ES-I3 (cell line): ENCODE measurements at regions not wholly inside any gene's neighbourhood (a gene's known extent, or its start where the extent isn't known, plus 50 kb on each side); places are given as distances from the start of the nearest gene placed in this dataset.

Source experiments
- H3K36me3 ChIP-seq: 2 replicates; pipeline ENCODE4 v1.6.1; 2013; ENCODE audit warnings: mild to moderate bottlenecking, low read length, control low read depth, moderate library complexity; ENCODE audit not compliant: insufficient read depth
- H3K4me1 ChIP-seq: 2 replicates; pipeline ENCODE4 v1.6.1; 2013; ENCODE audit warnings: mild to moderate bottlenecking, control low read depth, low read length; ENCODE audit not compliant: insufficient read depth
- H3K9ac ChIP-seq: 2 replicates; pipeline ENCODE4 v1.6.1; 2013; ENCODE audit warnings: low read depth, mild to moderate bottlenecking, low read length, moderate library complexity
- H3K9me3 ChIP-seq: 2 replicates; pipeline ENCODE4 v1.6.1; 2013; ENCODE audit warnings: mild to moderate bottlenecking, low read length, moderate library complexity; ENCODE audit not compliant: control insufficient read depth, insufficient read depth

DNA sequence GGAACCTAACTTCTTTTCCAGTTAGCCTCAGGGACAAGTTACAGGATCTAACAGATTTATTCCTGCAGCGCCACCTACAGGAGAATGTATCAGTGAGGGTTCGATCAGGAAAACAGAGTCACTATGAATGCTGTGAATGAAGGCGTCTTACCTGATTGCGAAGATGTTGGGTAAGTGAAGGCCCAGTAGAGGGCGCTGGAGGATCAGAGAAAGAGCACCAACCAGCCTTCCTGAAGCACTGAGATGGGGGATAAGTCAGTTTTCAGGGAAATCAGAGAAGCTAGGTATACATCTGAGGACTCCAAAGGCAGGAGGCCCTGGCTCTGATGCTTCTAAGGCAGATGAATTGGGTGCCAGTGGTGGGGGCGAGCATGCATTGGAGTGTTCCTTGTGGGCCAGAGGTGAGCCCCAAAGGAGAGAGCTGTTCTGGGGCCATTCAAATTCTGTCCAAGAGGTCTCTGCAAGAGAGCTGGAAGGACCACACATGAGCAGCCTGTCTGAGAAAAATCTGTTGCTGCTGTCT lies 169.9 kb upstream of the AADAT start:
- no peak overlapping the region for H3K9ac ChIP-seq
- no peaks in the 10 kb centered on the region for H3K4me1 ChIP-seq
- H3K9me3 ChIP-seq: no peaks in the 10 kb centered on the region
- no peaks in the 10 kb centered on the region for H3K36me3 ChIP-seq

GRCh38 chr4:170256807-170257206 lies 167.1 kb upstream of the AADAT start:
- Histone ChIP-seq H3K4me1 (no peaks in the 10 kb centered on the region), H3K36me3 (no peaks in the 10 kb centered on the region), H3K9me3 (no peaks in the 10 kb centered on the region), H3K9ac (no peak overlapping the region)

DNA sequence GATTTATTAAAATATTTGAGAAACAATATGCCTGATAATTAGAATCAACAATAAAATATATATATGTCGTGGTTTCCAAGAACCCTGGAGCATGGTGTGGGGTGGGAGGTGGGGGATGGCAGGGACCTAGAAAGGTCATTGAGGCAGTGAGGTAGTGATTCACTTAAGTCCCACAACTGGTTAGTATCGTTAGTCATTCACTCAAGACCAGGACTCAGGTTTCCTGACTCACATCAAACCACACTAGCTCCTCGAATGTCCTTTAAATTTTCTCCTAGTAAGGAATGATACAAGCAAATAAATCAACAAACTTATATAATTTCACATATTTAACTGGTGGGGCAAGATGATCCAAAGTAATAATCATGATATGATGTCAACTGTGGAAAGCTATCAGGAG lies 158.8 kb upstream of the AADAT start:
- Histone ChIP-seq H3K9me3 (no peaks in the 10 kb centered on the region), H3K4me1 (peaks cover 4% of the 10 kb centered on the region), H3K9ac (no peak overlapping the region), H3K36me3 (no peaks in the 10 kb centered on the region)

DNA sequence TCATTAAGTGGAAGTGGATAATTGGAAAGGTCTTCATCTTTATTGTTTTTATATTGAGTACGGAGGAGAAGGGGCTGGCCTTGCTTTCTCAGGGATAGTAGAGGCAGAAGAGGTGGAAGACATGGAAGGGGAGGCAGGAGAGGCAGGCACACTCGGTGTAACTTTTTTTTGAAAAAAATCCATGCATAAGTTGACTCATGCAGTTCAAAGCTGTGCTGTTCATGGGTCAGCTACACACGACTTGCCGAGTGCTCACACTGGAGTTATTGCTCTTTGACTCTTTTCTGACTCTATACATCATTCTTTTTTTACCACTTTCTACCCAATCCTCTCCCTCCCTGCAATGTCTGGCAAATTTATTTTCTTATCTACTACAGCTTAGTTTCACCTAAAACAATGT lies 158.3 kb upstream of the AADAT start:
- H3K9ac ChIP-seq: no peak overlapping the region
- no peaks in the 10 kb centered on the region for H3K36me3 ChIP-seq
- no peaks in the 10 kb centered on the region for H3K9me3 ChIP-seq
- peaks cover 8% of the 10 kb centered on the region for H3K4me1 ChIP-seq

DNA sequence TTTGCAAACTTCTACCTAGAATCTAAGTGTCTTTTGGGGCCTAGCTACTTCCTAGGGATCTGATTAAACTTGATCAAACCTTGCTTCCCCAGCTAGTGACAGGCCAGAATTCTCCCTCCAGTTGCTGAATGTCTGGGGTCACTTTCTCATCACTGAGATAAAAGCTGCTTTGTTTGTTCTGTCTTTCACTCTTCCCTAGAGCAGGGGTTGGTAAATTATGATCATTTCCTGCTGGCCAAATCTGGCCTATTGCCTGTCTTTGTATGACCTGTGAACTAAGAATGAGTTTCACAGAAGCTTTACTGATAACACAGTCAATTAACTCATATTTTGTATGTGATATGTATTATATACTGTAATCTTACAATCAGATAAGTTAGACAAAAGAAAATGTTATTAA lies 157.8 kb upstream of the AADAT start:
- H3K9ac ChIP-seq: no peak overlapping the region
- peaks cover 8% of the 10 kb centered on the region for H3K4me1 ChIP-seq
- no peaks in the 10 kb centered on the region for H3K36me3 ChIP-seq
- H3K9me3 ChIP-seq: no peaks in the 10 kb centered on the region

GRCh38 chr4:170243662-170244288 lies 154.0 kb upstream of the AADAT start:
- Histone ChIP-seq H3K36me3 (no peaks in the 10 kb centered on the region), H3K9me3 (no peaks in the 10 kb centered on the region), H3K4me1 (peaks cover 8% of the 10 kb centered on the region), H3K9ac (no peak overlapping the region)

- Histone ChIP-seq H3K36me3 (no peaks in the 10 kb centered on the region), H3K9ac (no peak overlapping the region), H3K9me3 (no peaks in the 10 kb centered on the region), H3K4me1 (peaks cover 8% of the 10 kb centered on the region)
Observed at GRCh38 chr4:170242471-170242870, 152.7 kb upstream of the AADAT start.

- no peaks in the 10 kb centered on the region for H3K36me3 ChIP-seq
- no peaks in the 10 kb centered on the region for H3K9me3 ChIP-seq
- H3K9ac ChIP-seq: no peak overlapping the region
- no peaks in the 10 kb centered on the region for H3K4me1 ChIP-seq
Observed at GRCh38 chr4:170234800-170235199, 145.0 kb upstream of the AADAT start.

DNA sequence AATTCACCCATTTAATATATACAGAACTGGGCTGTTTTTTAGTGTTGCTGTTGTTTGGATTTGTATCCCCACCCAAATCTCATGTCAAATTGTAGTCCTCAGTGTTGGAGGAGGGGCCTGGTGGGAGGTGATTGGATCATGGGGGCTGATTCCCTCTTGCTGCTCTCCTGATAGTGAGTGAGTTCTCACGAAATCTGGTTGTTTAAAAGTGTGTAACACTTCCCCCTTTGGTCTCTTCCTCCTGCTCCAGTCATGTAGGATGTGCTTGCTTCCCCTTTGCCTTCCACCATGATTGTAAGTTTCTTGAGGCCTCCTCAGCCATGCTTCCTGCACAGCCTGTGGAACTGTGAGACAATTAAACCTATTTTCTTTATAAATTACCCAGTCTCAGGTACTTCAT lies 141.6 kb upstream of the AADAT start:
- Histone ChIP-seq H3K36me3 (no peaks in the 10 kb centered on the region), H3K9ac (no peak overlapping the region), H3K9me3 (no peaks in the 10 kb centered on the region), H3K4me1 (no peaks in the 10 kb centered on the region)

- Histone ChIP-seq H3K4me1 (no peaks in the 10 kb centered on the region), H3K9me3 (no peaks in the 10 kb centered on the region), H3K36me3 (no peaks in the 10 kb centered on the region), H3K9ac (no peak overlapping the region)
Observed at GRCh38 chr4:170230242-170230641, 140.5 kb upstream of the AADAT start.

GRCh38 chr4:170229006-170229405 lies 139.2 kb upstream of the AADAT start:
- H3K9ac ChIP-seq: no peak overlapping the region
- H3K4me1 ChIP-seq: no peaks in the 10 kb centered on the region
- no peaks in the 10 kb centered on the region for H3K9me3 ChIP-seq
- no peaks in the 10 kb centered on the region for H3K36me3 ChIP-seq

DNA sequence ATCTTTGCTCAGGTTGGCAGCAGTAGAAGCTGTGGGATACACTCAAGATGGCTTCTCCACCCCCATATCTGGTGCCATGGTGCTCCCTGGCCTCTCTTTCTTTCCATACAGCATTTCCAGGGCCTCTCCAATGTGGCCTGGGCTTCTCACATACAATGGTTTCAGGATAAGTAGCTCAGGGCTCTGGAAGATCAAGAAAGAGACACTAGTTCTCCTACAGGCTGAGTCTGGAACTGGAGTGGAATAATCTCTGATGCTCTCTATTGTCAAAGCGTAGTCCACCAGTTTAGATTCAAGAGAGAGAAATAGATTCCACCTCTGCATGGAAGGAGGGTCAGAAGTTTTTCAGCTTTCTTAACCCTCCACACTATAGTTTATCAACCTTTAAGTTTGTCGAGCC lies 138.2 kb upstream of the AADAT start:
- H3K9ac ChIP-seq: no peak overlapping the region
- no peaks in the 10 kb centered on the region for H3K9me3 ChIP-seq
- H3K36me3 ChIP-seq: no peaks in the 10 kb centered on the region
- no peaks in the 10 kb centered on the region for H3K4me1 ChIP-seq

DNA sequence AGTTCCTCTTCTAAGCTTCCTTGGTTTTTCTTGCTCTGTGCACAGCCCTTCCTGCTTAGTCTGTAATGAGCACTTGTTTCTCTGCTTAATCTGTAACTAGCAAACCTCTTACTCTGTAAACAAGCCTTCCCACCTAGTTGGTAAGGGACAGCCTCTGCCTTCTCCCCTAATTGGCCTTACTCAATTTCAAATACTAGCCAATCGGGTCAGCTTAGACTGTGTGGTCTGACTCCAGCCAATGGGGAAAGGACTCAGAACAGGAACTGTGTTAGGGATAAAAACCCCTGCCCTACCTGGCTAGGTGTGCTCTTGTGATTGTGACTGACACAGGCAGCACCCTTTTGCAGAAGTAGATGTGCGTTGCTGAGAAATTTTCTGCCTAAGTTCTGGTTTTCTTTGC lies 136.5 kb upstream of the AADAT start:
- H3K36me3 ChIP-seq: no peaks in the 10 kb centered on the region
- no peaks in the 10 kb centered on the region; the same call in 1 of the 2 replicates for H3K9me3 ChIP-seq
- H3K9ac ChIP-seq: no peak overlapping the region
- H3K4me1 ChIP-seq: no peaks in the 10 kb centered on the region

- H3K36me3 ChIP-seq: no peaks in the 10 kb centered on the region
- peaks cover 2% of the 10 kb centered on the region; the same call in 1 of the 2 replicates for H3K9me3 ChIP-seq
- H3K9ac ChIP-seq: no peak overlapping the region
- H3K4me1 ChIP-seq: no peaks in the 10 kb centered on the region
Observed at GRCh38 chr4:170214731-170215130, 125.0 kb upstream of the AADAT start.

GRCh38 chr4:170214101-170214500 lies 124.3 kb upstream of the AADAT start:
- H3K9ac ChIP-seq: no peak overlapping the region
- peaks cover 2% of the 10 kb centered on the region; the same call in 1 of the 2 replicates for H3K9me3 ChIP-seq
- no peaks in the 10 kb centered on the region for H3K36me3 ChIP-seq
- no peaks in the 10 kb centered on the region for H3K4me1 ChIP-seq
